Epithelial cell of prostate (primary cell): ENCODE measurements at regions not wholly inside any gene's neighbourhood (a gene's known extent, or its start where the extent isn't known, plus 50 kb on each side); places are given as distances from the start of the nearest gene placed in this dataset.

Experiments used
- DNase-seq: peaks from one replicate; pipeline ENCODE4 v3.0.0-alpha.2; 2011; ENCODE audit warnings: low read depth, low spot score
- H3K27ac ChIP-seq: fragments of 450-650 bp; 2 replicates; pipeline ENCODE4 v1.5.1; 2017; ENCODE audit warnings: mild to moderate bottlenecking

- no peak overlapping the region for H3K27ac ChIP-seq
- no peak for DNase-seq
Measured at GRCh38 chrY:8388512-8388911, 948.8 kb upstream of the TSPY4 start.

DNA sequence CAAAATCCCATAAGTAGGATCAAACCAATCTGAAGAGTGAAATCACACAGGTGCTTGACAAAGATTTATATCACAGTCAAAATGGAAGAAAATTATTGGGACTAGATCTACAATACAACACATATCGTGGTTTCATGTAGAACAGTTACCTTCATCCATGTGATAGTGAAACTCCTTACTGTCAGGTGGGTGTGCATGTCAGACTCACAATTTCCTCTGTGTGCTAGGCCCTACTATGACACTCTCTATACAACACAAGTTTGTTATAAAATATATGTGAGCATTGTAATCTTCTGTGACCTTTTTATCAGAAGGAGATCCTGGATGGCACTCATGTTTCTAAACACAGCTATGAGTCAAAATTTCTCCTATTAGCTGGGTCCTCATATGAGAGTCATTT lies 947.0 kb upstream of the TSPY4 start:
- no peak overlapping the region for H3K27ac ChIP-seq
- DNase-seq, result no peak

GRCh38 chrY:8393246-8393645 lies 944.0 kb upstream of the TSPY4 start:
- no peak overlapping the region for H3K27ac ChIP-seq
- no peak for DNase-seq

- DNase-seq, result no peak
- no peak overlapping the region for H3K27ac ChIP-seq
Measured at GRCh38 chrY:8422906-8423305, 914.4 kb upstream of the TSPY4 start.

- H3K27ac ChIP-seq, result no peak overlapping the region
- DNase-seq, result no peak
Measured at GRCh38 chrY:8426433-8426832, 910.8 kb upstream of the TSPY4 start.

DNA sequence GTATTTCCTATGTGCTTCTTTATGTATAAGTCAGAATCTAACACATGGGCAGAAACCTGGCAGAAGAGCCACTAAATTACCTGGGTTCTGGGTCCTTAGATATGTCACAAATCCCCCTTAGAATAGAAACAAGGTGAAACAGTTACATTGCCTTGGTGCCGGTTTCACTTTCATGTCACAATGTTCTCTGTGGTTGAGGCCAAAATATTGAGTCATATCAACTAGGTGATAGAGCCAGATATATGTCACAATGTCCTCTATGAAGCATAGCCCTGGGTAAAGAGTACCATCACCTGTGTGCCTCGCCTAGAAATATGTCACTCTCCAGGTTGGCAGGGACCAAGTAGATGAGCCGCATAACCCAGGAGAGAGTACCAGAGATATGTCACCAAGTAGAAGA lies 899.8 kb upstream of the TSPY4 start:
- no peak overlapping the region for H3K27ac ChIP-seq
- DNase-seq, result no peak

GRCh38 chrY:8442097-8442496 lies 895.2 kb upstream of the TSPY4 start:
- no peak for DNase-seq
- H3K27ac ChIP-seq, result no peak overlapping the region

- H3K27ac ChIP-seq, result no peak overlapping the region
- DNase-seq, result peak; percentile 34
Measured at GRCh38 chrY:8452963-8453362, 884.3 kb upstream of the TSPY4 start.

DNA sequence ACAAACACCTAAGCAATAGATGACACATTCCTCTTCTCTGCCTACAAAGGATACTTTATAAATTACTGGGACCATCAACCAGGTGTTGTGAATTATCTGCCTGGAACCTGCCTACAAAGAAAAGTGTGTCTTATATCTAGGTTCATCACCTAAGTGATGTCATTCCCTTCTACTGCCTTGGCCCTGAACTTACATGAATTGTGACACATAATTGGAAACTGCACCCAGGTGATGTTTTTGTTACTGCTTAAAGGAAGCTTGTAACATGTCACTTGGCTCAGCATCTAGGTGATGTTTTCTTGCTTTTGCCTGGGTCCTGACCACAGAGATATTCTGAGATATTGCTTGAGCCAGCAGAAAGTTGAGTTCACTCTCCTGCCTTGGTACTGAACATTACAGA lies 870.5 kb upstream of the TSPY4 start:
- no peak for DNase-seq
- H3K27ac ChIP-seq, result no peak overlapping the region

DNA sequence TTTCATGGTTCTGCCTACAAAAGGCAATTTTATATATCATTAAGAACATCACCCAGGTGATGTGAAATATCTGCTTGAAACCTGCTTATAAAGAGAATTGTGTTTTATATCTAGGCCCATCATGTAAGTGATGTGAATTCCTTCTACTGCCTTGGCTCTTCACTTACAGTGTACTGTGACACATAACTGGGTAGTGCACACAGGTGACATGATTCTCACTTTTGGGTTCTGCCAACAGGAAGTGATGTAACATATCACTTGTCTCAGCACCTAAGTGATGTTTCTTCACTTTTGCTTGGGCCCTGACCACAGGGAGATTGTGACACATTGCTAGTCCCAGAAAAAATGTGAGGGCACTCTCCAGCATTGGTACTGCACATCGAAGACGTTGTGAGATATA lies 867.0 kb upstream of the TSPY4 start:
- no peak for DNase-seq
- no peak overlapping the region for H3K27ac ChIP-seq

DNA sequence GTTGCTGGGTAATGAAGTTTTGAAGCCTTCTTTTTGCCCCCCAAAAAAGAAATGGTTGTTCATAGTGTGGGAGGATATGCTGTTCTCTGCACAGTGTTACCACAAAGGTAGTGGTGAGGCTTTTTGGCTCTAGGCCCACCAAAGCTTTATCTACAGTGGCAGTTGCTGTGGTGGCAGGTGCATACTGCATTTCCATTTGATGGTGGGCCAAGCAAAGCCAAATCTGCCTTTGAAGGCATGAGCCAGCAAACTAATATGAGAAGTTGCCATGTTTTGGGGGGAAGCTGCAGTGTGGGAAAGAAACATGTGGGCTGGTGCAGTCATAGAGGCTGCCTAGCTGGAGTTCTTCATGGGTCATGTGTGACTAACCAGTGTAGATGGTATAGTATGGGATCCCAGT lies 858.1 kb upstream of the TSPY4 start:
- no peak overlapping the region for H3K27ac ChIP-seq
- DNase-seq, result no peak

- no peak overlapping the region for H3K27ac ChIP-seq
- DNase-seq, result no peak
Measured at GRCh38 chrY:8488955-8489354, 848.3 kb upstream of the TSPY4 start.

DNA sequence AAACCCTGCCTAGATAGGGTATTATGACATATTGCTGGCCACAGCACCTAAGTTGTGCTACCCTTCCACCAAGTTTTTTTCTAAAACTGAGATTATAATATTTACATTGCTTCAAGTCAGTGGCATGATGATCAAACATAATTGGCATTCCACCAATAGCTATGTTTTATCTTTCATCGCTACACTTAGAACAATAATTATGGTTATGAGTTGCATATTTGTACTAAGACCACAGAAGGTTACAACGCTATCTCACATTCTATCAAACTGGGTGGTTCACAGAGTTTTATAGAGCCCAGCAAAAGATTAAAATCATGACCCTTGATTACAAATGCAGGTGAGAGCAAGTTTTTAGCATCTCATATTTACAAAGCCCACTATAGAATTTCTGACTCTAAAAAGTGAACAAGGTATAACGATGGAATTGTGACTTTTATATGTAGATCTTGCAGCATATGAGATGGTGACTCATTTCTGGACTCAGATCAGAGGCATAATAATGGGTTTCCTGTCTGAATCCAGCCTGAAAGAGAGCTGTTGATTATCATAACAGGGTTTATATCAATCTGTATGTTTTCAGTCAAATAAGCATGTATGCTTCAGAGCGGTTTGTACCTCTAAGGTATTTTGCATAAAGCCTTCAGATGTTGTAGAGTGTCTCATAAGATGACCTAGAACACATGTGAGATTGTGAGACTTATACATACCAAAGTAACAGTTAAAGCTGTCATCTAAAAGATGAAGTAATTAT lies 847.2 kb upstream of the TSPY4 start:
- no peak overlapping the region for H3K27ac ChIP-seq
- DNase-seq, result no peak

- DNase-seq, result no peak
- no peak overlapping the region for H3K27ac ChIP-seq
Measured at GRCh38 chrY:8494396-8494795, 842.9 kb upstream of the TSPY4 start.

GRCh38 chrY:8495243-8495642 lies 842.0 kb upstream of the TSPY4 start:
- DNase-seq, result no peak
- no peak overlapping the region for H3K27ac ChIP-seq

DNA sequence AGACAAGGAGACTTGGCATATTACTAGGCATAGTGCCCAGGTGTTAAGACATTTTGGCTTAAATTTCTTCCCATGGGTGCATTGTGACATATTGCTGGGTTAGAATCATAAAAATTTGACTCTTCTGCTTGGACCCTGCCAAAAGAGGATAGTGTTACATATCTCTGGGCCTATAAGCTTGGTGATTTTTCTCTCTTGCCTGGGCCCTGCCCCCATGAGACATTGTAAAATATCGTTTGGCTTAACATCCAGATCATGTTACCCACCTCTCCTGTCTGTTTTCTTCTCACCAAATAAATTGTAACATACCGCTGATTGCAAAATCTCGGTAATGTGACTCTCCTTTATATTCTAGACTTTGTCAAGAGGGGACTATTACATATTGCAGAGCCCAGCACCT lies 836.4 kb upstream of the TSPY4 start:
- H3K27ac ChIP-seq, result no peak overlapping the region
- no peak for DNase-seq

DNA sequence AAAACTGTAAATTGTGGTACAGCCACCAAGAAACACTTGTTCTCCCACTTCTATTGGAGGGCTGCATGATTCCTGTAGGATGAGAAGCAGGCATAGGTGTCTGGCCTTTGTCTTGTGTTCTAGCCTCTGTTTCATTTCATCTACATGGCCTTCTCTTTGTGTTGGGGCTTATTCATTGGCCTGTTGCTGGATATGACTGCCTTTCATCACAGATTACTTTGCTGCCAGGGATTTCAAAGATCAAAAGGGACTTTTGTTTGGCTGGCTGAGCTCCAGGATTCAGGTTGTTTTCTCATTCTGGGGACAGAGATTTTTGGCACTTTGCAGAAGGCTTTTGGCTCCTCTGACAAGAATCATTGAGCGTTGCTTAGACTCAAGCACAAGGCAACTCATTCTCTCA lies 803.8 kb upstream of the TSPY4 start:
- no peak for DNase-seq
- no peak overlapping the region for H3K27ac ChIP-seq

GRCh38 chrY:8535704-8536103 lies 801.6 kb upstream of the TSPY4 start:
- no peak overlapping the region for H3K27ac ChIP-seq
- DNase-seq, result no peak

DNA sequence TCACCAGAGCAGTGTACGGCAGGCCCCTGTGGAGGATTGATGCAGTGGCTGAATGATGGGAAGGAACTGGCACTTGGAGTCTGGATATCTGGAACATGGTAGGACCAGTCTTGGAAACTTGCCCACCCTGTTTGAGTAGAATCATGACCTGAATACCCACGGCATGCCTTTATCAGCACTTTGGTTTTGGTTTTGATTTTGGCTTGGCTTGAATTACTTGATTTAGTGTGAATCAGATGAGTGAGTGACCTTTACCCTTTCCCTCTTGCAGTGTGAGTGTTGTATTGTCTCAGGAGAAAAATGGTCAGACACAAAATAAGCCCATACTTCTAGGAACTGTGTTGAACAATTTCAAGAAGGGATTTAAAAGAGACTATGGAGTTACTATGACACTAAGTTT lies 801.0 kb upstream of the TSPY4 start:
- no peak overlapping the region for H3K27ac ChIP-seq
- DNase-seq, result no peak

DNA sequence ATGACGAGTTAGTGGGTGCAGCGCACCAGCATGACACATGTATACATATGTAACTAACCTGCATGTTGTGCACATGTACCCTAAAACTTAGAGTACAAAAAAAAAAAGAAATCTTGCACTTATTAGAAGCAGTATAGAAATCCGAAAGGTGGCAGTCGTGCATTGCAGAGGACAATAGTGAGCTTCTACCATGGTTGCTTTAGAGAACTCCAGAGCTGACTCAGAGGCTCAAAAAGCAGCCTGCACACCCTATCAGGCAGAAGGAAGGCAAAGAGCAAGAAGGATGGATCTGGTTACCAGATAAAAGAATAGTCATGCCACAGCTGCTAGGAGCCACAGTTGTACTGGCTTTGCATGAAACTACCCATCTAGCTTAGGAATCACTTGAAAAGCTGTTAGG lies 796.0 kb upstream of the TSPY4 start:
- no peak for DNase-seq
- H3K27ac ChIP-seq, result no peak overlapping the region

DNA sequence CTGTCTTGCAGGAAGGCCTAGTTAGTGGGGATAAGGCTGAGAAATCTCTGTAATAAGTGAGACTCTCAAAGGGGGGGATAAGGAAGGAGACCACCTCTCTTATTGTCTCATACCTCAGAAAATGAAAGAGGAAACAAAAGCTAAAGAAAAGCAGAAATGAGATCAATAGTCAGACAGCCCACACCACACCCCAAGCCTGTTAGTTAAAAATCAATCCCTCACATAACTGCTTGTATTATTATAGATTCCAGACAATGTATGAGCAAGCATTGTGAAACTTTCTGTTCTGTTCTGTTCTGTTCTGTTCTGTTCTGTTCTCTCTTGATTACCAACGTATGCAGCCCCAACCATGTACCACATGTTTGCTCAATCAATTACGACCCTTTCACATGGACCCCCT lies 792.5 kb upstream of the TSPY4 start:
- DNase-seq, result no peak
- H3K27ac ChIP-seq, result no peak overlapping the region

- no peak for DNase-seq
- no peak overlapping the region for H3K27ac ChIP-seq
Measured at GRCh38 chrY:8547931-8548330, 789.3 kb upstream of the TSPY4 start.

GRCh38 chrY:8551323-8551722 lies 785.9 kb upstream of the TSPY4 start:
- no peak for DNase-seq

More at GRCh38 chrY:8551323-8551722, 785.9 kb upstream of the TSPY4 start:
- H3K27ac ChIP-seq, result no peak overlapping the region
